IPS DF 4.7 (cell line): ENCODE measurements at regions not wholly inside any gene's neighbourhood (a gene's known extent, or its start where the extent isn't known, plus 50 kb on each side); places are given as distances from the start of the nearest gene placed in this dataset.

ENCODE experiments used
- DNase-seq: peaks from one replicate; pipeline ENCODE4 v3.0.0-alpha.2; 2013; ENCODE audit warnings: low spot score; ENCODE audit errors: extremely low read depth

DNA sequence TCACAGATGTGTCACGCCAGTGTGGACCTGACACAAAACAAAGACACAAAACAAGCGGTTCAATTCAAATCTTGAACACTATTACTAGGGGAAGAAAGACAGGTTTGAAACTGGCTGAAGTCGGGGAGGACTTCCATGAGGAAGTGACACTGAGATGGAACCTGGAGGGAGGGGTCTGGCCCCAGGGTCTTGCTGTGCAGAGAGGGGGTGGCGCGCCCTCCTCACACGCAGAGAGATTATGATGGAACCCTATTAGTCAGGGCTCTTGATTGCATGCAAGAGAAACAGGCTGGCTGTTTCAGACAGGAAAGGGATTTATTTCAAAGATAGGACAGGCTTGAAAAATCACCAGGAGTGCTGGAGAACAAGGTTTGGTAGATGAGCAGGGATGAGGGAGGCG is 363.6 kb upstream of the HS6ST1 start:
- no peak for DNase-seq

DNA sequence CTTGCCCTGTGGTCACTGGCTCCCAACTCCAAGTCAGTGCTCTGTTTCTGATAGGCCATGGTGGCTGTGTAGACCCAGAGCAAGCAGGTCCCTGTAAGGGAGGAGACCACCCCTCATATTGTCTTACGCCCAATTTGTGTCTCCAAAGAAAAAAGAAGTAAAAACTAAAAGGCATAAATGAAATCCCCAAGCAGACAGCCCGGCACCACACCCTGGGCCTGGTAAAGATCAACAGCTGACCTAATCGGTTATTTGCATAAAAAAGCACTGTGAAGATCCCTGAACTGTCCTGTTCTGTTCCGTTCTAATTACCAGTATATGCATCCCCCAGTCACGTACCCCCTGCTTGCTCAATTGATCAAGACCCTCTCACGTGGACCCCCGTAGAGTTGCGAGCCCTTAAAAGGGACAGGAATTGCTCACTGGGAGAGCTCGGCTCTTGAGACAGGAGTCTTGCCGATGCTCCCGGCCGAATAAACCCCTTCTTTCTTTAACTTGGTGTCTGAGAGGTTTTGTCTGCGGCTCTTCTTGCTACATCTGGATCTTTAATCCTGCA is 364.1 kb upstream of the HS6ST1 start:
- no peak for DNase-seq

DNA sequence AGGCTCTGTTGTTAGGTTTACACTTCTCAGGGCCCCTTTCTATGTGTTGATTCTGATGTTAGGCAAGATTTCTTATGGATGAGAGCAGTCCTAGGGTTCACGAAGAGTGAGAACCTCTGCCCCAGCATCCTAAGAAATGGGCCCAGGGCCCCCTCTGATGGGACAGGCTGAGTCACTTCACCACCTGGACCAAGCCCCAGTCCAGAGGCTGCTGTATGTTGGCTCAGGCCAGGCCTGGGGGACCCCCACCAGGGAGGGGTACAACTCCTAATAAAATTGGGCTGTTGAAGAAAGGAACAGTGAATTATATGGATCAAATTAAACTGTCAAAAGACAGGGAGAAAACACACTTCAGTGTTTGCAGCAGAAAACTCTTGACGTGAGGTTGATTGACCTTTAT is 365.9 kb upstream of the HS6ST1 start:
- no peak for DNase-seq

DNA sequence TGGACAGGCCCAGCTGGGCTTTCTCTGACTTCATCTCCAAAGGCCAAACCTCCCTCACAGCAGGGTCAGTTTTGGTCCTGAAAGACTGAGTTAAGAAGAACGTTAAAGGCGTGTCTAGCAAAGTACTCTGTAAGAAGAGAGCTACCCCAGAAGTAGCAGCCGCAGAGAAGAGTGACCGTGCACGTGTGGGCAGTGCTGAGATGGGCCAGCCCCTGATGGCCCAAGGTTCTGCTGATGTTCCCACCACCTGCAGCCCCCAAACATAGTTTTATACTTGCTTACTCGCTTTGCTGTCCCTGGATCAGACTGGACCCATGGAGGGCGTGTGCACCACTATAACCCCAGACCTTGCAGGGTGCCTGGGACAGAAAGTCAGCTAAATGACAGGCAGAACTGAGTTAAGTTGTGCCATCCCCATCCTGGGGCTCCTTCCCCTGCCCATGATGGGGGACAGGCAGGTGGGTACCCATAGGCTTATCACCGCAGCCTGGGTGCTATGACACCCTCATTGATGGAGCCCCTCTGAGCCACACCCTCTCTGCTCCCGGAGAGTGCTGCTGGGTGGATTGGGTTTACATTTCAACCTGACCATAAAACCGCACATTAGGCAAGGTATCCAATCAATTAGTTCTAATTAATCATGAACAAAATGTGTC is 367.3 kb upstream of the HS6ST1 start:
- no peak for DNase-seq

DNA sequence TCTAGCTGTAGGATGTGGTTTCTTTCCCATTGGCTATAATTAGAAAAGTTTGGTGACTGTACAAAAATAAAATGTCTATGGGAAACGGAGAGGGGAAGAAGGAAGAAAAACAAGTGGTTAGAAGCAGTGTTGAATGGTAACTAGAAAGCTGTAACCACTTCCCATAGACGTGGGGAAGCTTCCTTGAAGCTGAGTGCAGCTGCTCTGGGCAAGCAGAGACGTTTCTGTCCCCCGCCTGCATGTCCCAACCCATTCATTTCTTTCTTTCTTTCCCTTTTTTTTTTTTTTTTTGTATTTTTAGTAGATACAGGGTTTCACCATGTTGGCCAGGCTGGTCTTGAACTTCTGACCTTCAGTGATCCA is 367.8 kb upstream of the HS6ST1 start:
- no peak for DNase-seq

DNA sequence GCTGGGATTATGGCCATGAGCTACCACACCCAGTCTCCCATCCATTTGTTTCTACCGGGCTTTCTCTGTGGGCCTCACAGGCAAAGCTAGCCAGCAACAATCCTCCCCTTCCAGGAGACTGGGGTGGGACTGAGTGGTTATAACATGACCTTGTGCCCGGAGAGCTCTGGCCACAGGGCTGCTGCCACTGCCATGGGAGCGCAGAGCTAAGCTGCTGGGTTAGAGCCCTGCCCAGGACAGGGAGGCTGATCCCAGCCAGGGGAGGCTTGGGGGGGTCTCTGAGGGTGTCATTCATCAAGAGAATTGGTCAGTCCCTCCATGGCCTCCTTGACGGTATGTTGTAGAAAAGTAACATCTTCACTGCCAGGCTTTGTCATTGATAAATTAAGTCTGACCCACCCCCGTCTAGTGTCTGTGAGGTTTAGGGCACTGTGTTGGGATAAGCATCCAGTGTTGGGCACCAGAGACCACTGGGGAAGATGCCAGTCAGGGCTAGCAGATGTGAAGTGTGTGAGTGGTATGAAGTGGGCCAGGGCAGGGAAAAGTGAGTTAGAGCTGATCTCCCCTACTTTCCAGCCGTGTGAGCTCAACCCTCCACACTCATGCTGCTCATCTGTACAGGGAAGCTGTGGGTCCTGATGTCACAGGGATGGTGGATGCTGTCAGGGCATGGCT is 368.4 kb upstream of the HS6ST1 start:
- DNase-seq: no peak

DNA sequence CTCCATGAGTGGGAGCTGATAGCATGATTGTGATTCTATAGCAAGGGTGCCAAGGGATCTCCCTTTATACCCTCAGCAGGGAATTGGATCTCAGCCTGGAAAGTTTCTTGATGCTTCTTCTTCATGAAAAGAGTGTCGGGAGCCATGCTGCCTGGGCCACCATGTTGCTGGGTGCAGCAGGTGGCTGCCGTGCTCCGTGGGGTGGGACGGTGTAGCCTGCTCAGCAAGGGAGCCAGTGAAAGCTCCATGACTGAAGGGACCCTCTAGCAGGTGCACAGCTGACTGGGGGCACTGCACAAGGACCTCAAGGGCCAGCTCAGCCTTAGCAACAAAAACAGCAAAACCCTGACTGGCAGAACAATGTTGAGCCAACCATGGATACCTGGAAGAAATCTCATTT is 368.9 kb upstream of the HS6ST1 start:
- no peak for DNase-seq

DNA sequence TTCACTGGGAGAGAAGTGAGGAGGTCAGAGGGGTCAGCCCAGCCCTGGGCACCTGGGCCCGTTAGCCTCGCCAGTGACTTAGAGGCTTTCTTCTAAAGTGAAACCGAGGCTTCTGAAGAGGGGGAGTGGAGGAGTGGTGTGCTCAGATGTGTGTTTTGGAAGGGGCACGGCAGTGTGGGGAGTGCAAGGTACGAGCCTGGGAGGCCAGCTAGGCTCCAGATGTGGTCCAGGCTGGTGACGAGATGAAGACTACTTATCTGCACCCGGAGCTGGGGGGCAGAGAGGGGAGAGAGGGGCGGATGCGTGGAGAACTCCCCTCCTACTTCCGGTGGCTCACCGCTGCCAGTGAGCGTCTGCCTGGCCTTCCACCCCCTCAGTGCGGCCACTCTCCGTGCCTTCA is 371.3 kb upstream of the HS6ST1 start:
- DNase-seq: no peak

DNA sequence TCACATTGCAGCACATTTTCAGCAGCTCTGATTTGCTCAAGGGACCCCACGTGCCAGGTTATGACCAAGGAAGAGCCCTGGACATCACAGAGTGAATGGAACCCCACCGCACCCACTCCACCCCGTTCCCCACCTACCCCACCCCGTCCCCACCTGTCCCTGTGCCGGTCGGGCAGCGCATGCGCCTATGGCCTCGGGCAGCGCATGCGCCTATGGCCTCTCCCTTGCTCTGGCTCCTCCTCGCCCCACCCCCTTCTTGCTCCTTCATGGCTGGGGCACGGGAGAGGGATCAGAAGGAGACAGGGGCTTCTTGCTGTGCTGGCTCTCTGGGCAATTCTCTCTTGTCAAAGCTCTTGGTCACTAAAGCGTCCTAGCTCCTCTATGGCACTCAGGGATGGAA is 371.8 kb upstream of the HS6ST1 start:
- DNase-seq: no peak

DNA sequence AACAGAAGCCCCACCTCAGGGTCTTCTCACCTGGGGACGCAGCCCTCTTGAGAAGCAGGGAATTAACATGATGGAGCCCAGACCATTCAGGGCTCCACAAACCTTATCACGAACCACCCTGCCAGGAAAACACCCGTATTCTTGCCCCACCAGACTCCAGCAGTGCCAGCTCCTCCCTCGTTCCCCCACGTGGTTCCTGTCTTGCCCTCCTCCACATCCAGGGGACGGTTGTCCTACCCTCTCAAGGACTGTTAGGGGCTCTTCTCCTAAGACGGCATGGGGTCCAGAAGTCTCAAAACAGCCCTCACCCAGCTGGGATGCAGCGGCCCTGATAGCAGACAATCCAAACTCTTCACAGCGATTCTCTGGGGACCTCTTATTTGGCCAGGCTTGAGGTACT is 372.2 kb upstream of the HS6ST1 start:
- DNase-seq: no peak

DNA sequence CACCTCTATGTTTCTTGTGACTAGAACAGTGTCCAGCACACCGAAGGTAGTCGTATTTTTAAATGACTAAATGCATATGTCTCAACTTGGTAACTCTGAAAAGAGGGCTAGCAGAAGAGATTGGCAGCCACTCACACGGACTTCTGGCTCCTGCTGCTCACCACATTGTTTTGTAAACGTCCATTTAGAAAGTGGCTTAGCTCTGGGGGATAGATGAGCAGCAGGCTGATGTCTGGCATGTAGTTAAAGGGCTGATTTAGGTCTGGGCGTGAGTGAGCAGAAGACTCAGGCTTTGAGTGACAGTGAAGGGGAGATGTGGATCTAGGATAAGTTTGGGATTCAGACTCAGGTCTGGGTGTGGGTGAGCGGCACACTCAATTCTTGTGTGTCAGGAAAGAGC is 372.9 kb upstream of the HS6ST1 start:
- no peak for DNase-seq

DNA sequence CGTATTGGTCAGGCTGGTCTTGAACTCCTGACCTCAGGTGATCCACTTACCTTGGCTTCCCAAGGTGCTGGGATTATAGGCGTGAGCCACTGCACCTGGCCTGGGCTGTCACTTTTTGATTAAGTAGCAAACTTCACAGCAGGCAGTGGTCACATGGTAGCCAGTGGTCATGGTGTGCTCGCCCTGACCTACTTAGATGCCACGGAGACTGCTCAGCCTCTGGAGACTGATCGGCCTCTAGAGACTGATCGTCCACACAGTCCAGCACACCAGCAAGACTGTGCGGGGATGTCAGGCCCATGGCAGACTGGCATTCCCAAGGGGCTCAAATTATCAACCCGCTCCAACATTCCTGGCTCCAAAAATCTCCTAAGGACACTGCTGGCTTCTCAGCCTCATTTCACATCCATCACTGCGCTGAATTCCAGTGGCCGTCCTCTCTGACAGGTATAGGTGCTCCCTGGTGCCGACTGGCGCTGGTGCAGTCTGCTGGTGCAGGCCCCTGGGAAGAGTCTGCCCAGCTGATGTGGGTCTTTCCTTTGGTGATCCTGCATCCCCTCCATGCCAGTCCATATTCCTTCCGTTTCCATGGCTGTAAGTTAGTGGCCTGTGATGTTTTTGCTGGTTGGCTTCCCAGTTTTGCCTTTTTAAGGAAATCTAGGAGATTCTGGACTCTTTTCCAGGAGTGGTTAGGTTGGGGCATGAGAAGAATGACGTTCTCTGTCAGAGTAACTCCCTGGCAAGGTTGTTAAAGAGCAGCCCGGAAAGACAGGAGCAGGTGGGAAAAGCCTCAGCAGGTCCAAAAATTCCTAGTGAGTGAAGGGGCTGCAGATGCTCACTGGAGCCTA is 374.5 kb upstream of the HS6ST1 start:
- no peak for DNase-seq

DNA sequence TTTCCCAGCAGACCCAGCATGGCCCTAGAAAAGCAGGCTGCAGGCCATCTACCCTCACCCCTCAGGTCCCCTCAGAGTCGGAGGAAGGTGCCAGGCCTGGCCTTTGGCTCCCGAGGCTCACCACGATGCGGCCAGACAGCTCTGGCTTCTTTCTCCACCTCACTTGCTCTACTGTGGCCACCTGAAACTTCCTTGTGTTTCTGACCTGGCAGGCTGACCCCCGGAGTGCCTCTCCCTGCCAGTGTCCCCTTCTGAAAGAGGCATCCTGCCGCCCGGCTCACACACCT is 375.0 kb upstream of the HS6ST1 start:
- DNase-seq: no peak

DNA sequence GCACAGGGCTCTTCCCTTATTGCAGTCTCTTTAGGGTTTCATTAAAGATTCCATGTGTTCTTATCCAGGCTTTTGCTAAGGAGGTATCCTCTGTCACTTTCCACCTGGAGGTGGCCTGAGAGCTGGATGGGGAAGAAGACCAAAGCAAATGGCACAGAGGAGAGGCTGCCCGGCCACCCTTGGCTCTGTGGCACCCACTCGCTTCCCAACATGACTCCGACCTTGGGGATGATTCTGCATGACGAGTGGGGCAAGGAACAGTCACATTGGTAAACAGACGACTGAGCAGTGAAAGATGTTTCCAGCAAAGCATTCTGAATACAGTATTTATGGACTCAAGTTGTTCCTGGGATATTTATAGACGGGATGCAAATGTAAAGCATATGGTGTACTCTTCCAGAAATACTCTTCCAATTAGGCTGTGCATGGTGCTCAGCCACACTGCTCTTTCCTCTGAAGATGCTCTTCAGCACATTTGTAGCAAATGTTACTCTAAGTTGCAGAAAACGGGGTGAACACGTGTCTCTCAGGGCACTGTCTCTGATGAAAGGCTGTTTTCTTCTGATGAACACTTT is 377.1 kb upstream of the HS6ST1 start:
- no peak for DNase-seq

DNA sequence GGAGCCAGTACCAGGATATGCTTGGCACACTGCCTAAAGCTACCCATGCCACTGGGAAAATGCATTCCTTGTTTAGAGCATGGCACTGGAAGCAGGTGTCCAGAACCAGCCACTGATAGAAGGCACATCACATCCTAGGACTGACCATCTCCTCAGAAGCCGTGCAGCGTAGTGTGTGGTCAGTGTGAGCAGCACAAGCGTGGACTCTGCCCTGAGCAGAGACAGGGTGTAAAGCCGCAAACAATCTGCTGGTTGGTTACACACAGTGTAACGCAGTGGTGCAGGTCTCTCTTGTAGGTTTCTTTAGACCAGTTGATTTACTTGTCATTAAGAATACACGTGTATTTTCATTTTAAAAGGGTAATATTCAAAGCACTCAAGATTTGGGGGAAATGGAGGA is 377.8 kb upstream of the HS6ST1 start:
- DNase-seq: no peak

DNA sequence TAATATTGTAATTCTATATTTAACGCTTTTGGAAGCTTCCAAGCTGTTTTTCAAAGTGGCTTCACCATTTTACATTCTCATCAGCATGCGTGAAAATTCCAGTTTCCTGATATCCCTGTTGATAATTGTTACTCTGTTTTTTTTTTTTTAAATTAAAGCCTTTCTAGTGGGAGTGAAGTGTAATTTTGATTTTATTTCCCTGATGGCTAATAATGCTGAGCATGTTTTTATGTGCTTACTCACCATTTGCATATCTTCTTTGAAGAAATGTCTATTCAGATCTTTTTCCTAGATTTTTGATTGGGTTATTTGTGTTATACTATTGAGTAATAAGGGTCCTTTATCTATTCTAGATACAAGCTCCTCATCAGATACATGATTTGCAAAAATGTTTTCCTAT is 382.8 kb upstream of the HS6ST1 start:
- DNase-seq: no peak

DNA sequence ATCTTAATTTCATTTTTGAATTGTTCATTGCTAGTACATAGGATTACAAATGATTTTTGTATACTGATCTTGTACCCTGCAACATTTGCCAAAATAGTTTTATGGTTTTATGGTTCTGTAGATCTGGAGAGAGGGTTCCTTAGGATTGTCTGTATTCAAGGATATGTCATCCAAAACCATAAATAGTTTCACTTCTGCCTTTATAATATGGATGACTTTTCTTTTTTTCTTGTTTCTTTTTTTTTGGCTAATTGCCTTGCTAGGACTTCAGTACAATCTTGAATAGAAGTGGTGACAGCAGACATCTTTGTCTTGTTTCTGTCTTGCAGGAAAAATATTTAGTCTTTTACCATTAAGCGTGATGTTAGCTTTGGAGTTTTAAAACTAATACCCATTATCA is 383.9 kb upstream of the HS6ST1 start:
- no peak for DNase-seq

DNA sequence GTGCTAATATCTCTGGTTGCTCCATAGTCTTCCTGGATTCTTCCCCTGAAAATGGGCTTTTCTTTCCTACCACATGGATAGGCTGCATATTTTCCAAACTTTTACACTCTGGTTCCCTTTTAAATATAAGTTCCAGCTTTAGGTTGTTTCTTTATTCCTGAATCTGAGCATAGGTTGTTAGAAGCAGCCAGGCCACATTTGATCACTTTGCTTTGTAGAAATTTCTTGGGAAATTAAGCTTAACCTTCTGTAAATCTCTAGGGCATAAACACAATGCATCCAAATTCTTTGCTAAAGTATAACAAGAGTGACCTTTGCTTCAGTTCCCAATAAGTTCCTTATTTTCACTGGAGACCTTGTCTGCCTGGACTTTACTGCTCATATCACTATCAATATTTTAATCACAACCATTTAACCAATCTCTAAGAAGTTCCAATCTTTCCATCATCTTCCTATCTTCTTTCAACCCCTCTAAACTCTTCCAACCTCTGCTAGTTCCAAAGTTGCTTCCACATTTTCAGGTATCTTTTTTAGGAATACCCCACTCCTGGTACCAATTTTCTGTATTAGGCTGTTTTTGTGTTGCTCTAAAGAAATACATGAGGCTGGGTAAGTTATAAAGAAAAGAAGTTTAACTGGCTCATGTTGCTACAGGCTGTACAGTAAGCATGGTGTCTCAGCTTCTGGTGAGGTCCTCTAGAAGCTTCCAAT is 389.6 kb upstream of the HS6ST1 start:
- DNase-seq: no peak

DNA sequence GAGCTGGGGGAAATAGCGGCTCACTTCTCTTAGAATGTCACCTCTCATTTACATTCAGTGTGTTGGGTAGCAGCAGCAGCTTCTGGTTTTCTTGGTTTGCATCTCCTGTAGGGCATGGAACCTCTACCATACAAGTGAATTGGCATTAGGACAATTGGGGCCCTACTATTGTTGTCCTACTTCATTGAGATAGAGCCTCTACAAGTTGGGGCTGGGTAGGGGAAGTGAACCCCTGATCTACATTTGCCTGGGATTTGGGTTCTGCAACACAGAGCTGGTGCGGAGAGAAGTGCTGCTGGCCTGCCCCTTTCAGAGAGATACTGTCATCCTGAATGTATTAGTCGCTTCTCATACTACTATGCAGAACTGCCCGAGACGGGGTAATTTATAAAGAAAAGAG is 391.6 kb upstream of the HS6ST1 start:
- no peak for DNase-seq

DNA sequence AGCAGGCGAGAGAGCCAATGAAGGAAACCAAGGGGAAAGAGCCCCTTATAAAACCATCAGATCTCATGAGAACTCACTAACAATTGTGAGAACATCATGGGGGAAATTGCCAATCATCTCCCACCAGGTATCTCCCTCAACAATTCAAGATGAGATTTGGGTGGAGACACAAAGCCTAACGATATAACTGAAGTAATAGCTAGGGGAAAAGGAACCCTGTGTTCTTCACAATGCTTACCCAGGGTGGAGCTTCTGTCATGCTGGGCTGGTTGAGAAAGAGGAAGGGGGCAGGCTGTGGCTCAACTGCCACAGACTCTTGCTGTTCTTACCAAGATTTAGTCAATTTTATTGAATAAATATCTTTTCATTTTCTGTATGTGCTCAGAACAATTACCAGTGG is 392.1 kb upstream of the HS6ST1 start:
- DNase-seq: no peak

DNA sequence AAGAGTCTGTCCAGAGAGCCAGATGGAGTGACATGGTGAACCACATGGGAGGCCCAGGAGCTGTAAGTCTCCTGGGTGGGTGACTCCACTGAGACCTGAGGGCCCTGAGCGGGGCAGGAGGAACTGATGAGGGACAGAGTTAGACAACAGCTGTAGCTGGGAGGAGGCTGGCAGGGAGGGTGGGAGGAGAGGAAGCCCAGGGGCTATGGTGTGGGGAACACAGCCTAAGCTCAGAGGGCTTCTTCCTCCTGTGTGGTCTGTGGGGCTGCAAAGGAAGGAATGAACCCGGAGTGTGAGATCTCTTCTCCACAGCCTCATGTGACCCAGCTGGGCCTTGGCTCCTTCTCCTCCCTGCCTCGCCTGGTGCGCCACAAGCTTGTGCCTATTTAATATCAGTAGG is 395.6 kb upstream of the HS6ST1 start:
- DNase-seq: no peak

DNA sequence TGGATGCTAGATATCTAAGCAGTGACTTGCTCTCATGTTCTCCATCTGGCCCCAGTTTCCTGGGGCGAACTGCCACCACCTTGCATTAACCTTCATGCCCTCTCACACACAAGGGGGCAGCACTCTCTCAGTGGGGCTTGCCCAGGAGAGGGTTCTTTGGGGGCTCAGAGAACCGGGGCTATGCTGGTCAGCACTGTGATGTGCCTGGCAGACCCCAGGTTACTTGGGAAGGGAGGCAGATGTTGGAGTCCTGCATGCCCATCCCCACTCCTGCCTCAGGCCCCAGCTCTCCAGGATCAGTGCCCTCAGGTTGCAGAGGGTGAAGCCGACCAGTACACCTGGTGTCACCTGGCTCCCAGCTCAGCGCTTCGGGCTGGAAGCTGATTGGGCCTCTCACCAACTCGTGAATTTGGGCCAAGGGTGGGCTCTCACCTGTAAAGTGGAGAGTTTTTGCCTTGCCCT is 396.2 kb upstream of the HS6ST1 start:
- no peak for DNase-seq
